H1 (cell line): ENCODE measurements at regions not wholly inside any gene's neighbourhood (a gene's known extent, or its start where the extent isn't known, plus 50 kb on each side); places are given as distances from the start of the nearest gene placed in this dataset.

Source experiments
- CTCF ChIA-PET: fragments of 300-600 bp; sonication (Branson Sonifier 250); formaldehyde crosslinking; loops from one replicate; lab custom pipeline; 2021; ENCODE audit not compliant: partially characterized antibody; lab: Charles Lee
- POLR2A ChIA-PET: fragments of 300-600 bp; sonication (Branson Sonifier 250); formaldehyde crosslinking; loops from one replicate; lab custom pipeline; 2021; ENCODE audit warnings: inconsistent platforms; ENCODE audit not compliant: partially characterized antibody; lab: Charles Lee
- DNase-seq, 2 experiments: peaks; one replicate each; pipeline versions ENCODE4 v3.0.0 to v3.0.0-alpha.2; 2010 to 2022; ENCODE audit warnings: low spot score in 2 of 2, low read depth in 1 of 2, mixed read lengths in 1 of 2
- FAIRE-seq: peaks from 2 replicates; lab custom pipeline; 2011; peaks lifted over from hg19 to GRCh38; lab: Jason Lieb, UNC
- H2AFZ ChIP-seq: 2 replicates; pipeline ENCODE4 v1.8.1; 2012; ENCODE audit warnings: low read length, inconsistent platforms
- H2AK5ac ChIP-seq: 2 replicates; pipeline ENCODE4 v1.6.1; 2013; ENCODE audit warnings: low read depth, low read length
- H2BK120ac ChIP-seq: replicated peaks from 2 replicates; pipeline ENCODE3; 2013; ENCODE audit warnings: low read depth, low read length, inconsistent platforms
- H2BK12ac ChIP-seq: 2 replicates; pipeline ENCODE4 v1.6.1; 2013; ENCODE audit warnings: low read depth, low read length
- H2BK15ac ChIP-seq: 2 replicates; pipeline ENCODE4 v1.6.1; 2013; ENCODE audit warnings: low read length
- H2BK20ac ChIP-seq: 2 replicates; pipeline ENCODE4 v1.6.1; 2013; ENCODE audit warnings: low read length
- H2BK5ac ChIP-seq: 2 replicates; pipeline ENCODE4 v1.6.1; 2013; ENCODE audit warnings: low read depth, low read length
- H3K14ac ChIP-seq: 2 replicates; pipeline ENCODE4 v1.6.1; 2013; ENCODE audit warnings: inconsistent platforms; ENCODE audit not compliant: insufficient read length
- H3K18ac ChIP-seq: 2 replicates; pipeline ENCODE4 v1.6.1; 2013; ENCODE audit warnings: low read length; ENCODE audit errors: extremely low read depth
- H3K23ac ChIP-seq: 2 replicates; pipeline ENCODE4 v1.6.1; 2013; ENCODE audit warnings: inconsistent platforms; ENCODE audit not compliant: insufficient read length
- H3K23me2 ChIP-seq: 2 replicates; pipeline ENCODE4 v1.6.1; 2013; ENCODE audit warnings: low read depth, low read length
- H3K27ac ChIP-seq: 2 replicates; pipeline ENCODE4 v1.6.1; 2011; ENCODE audit warnings: low read depth, low read length, inconsistent platforms
- H3K27me3 ChIP-seq, 4 experiments: replicated peaks in 1 of 4; 1 replicate in 1 of 4; 2 replicates in 3 of 4; pipeline versions ENCODE4 v1.6.1 to v1.8.1; 2011 to 2013; ENCODE audit warnings: low read length in 3 of 4, mild to moderate bottlenecking in 3 of 4, inconsistent platforms in 2 of 4, mixed read lengths in 2 of 4, moderate library complexity in 1 of 4; ENCODE audit not compliant: control insufficient read depth in 3 of 4, insufficient read depth in 3 of 4; ENCODE audit errors: extremely low read depth in 1 of 4
- H3K36me3 ChIP-seq, 4 experiments: 2 replicates each; pipeline versions ENCODE4 v1.6.1 to v1.8.1; 2011 to 2013; ENCODE audit warnings: mild to moderate bottlenecking in 4 of 4, low read length in 3 of 4, moderate library complexity in 2 of 4, control low read depth in 1 of 4, inconsistent platforms in 1 of 4; ENCODE audit not compliant: insufficient read depth in 4 of 4, control insufficient read depth in 2 of 4
- H3K4ac ChIP-seq: replicated peaks from 2 replicates; pipeline ENCODE3; 2013; ENCODE audit warnings: low read length, low read depth, mixed read lengths, inconsistent platforms; ENCODE audit not compliant: insufficient read length
- H3K4me1 ChIP-seq, 4 experiments: replicated peaks in 1 of 4; 1 replicate in 1 of 4; 2 replicates in 3 of 4; pipeline versions ENCODE4 v1.6.1 to v1.8.1; 2011 to 2013; ENCODE audit warnings: low read length in 3 of 4, inconsistent platforms in 2 of 4, mixed read lengths in 1 of 4; ENCODE audit not compliant: insufficient read depth in 4 of 4, control insufficient read depth in 3 of 4
- H3K4me2 ChIP-seq, 2 experiments: 2 replicates each; pipeline versions ENCODE4 v1.6.1 to v1.8.1; 2011 to 2013; ENCODE audit warnings: low read depth in 2 of 2, low read length in 2 of 2, control low read depth in 1 of 2, inconsistent platforms in 1 of 2, mild to moderate bottlenecking in 1 of 2; ENCODE audit not compliant: insufficient read depth in 1 of 2
- H3K4me3 ChIP-seq, 4 experiments: fragments of 200-600, 300-600 bp in 1 of 4; sonication (generic), shearing (Covaris generic), sonication (Bioruptor Twin) in 1 of 4; 2 replicates each; pipeline versions ENCODE4 v1.5.1 to v1.8.1; 2011 to 2016; ENCODE audit warnings: low read length in 4 of 4, low read depth in 3 of 4, control low read depth in 2 of 4, inconsistent platforms in 2 of 4, mild to moderate bottlenecking in 2 of 4, mixed read lengths in 1 of 4, moderate library complexity in 1 of 4; ENCODE audit not compliant: insufficient read depth in 2 of 4; ENCODE audit errors: extremely low read depth in 1 of 4
- H3K56ac ChIP-seq: replicated peaks from 2 replicates; pipeline ENCODE3; 2013; ENCODE audit warnings: low read depth, mild to moderate bottlenecking, mixed read lengths, low read length, inconsistent platforms; ENCODE audit not compliant: insufficient read length
- H3K79me1 ChIP-seq: 2 replicates; pipeline ENCODE4 v1.6.1; 2013; ENCODE audit warnings: low read depth, low read length, control low read depth
- H3K79me2 ChIP-seq, 2 experiments: 2 replicates each; pipeline versions ENCODE4 v1.6.1 to v1.8.1; 2012 to 2013; ENCODE audit warnings: low read length in 2 of 2, mild to moderate bottlenecking in 2 of 2, inconsistent platforms in 1 of 2; ENCODE audit not compliant: insufficient read depth in 2 of 2, control insufficient read depth in 1 of 2
- H3K9ac ChIP-seq, 4 experiments: replicated peaks in 1 of 4; 1 replicate in 1 of 4; 2 replicates in 3 of 4; pipeline versions ENCODE4 v1.6.1 to v1.8.1; 2011 to 2013; ENCODE audit warnings: low read depth in 3 of 4, low read length in 3 of 4, control low read depth in 2 of 4, mild to moderate bottlenecking in 2 of 4, moderate library complexity in 2 of 4, inconsistent platforms in 1 of 4; ENCODE audit errors: extremely low read depth in 1 of 4
- H3K9me3 ChIP-seq, 2 experiments: 2 replicates each; pipeline versions ENCODE4 v1.6.1 to v1.8.1; 2012 to 2013; ENCODE audit warnings: mild to moderate bottlenecking in 2 of 2, moderate library complexity in 2 of 2, control low read depth in 1 of 2, inconsistent platforms in 1 of 2, low read depth in 1 of 2, low read length in 1 of 2, mixed read lengths in 1 of 2; ENCODE audit not compliant: insufficient read depth in 2 of 2
- H4K20me1 ChIP-seq, 2 experiments: replicated peaks in 1 of 2; 2 replicates each; pipeline versions ENCODE3 to v1.8.1; 2011 to 2013; ENCODE audit warnings: inconsistent platforms in 2 of 2, low read length in 2 of 2, mild to moderate bottlenecking in 1 of 2; ENCODE audit not compliant: insufficient read depth in 2 of 2, control insufficient read depth in 1 of 2
- H4K5ac ChIP-seq: 2 replicates; pipeline ENCODE4 v1.6.1; 2013; ENCODE audit warnings: low read length, low read depth, mixed read lengths, inconsistent platforms; ENCODE audit not compliant: insufficient read length
- H4K8ac ChIP-seq: 2 replicates; pipeline ENCODE4 v1.8.0; 2013; ENCODE audit warnings: mild to moderate bottlenecking, moderate library complexity, low read length, inconsistent platforms; ENCODE audit not compliant: insufficient read depth; ENCODE audit errors: extremely low read depth
- H4K91ac ChIP-seq: replicated peaks from 2 replicates; pipeline ENCODE3; 2013; ENCODE audit warnings: low read length, mixed read lengths, inconsistent platforms; ENCODE audit not compliant: insufficient read length
- RAD21 ChIP-seq, 2 experiments: IDR thresholded peaks in 1 of 2; conservative IDR thresholded peaks in 1 of 2; 2 replicates each; pipeline ENCODE4 v1.6.1; 2011; ENCODE audit warnings: low read depth in 2 of 2, low read length in 2 of 2, improper control_type of control experiment in 1 of 2, inconsistent platforms in 1 of 2, mild to moderate bottlenecking in 1 of 2, moderate library complexity in 1 of 2
- WGBS, 2 experiments: shearing (Covaris generic) in 1 of 2; methylation state at CpG; one replicate each; pipeline versions ENCODE4 v1.1.6 to v1.1.7; 2013 to 2015; ENCODE audit warnings: low lambda C conversion rate in 2 of 2, mixed read lengths in 2 of 2, inconsistent platforms in 1 of 2, low coverage in 1 of 2, missing lambda C conversion rate in 1 of 2; ENCODE audit not compliant: insufficient replicate concordance in 2 of 2, insufficient coverage in 1 of 2, insufficient read length in 1 of 2; ENCODE audit errors: extremely low coverage in 1 of 2, missing lambda C conversion rate in 1 of 2; 5-methylcytosine and 5-hydroxymethylcytosine counted together

- Histone ChIP-seq H4K91ac (no peak overlapping the region), H4K8ac (no peak overlapping the region), H3K23ac (no peak overlapping the region), H3K4me1 (no peaks in the 10 kb centered on the region), H4K5ac (no peak overlapping the region), H3K56ac (no peak overlapping the region), H4K20me1 (no peaks in the 10 kb centered on the region), H2BK5ac (no peak overlapping the region), H3K4ac (no peak overlapping the region), H3K36me3 (no peaks in the 10 kb centered on the region), H2BK12ac (no peak overlapping the region), H3K9me3 (no peaks in the 10 kb centered on the region), H3K14ac (no peak overlapping the region), H3K27ac (no peak overlapping the region), H3K79me1 (no peaks in the 10 kb centered on the region), H3K23me2 (no peaks in the 10 kb centered on the region), H3K27me3 (no peaks in the 10 kb centered on the region), H3K4me2 (no peak overlapping the region), H2AFZ (no peak overlapping the region), H2BK15ac (no peak overlapping the region), H3K18ac (no peak overlapping the region), H3K4me3 (no peak overlapping the region), H3K9ac (no peak overlapping the region), H2AK5ac (no peak overlapping the region), H3K79me2 (no peaks in the 10 kb centered on the region), H2BK120ac (no peak overlapping the region), H2BK20ac (no peak overlapping the region)
- DNase-seq (no peak), FAIRE-seq (no peak)
- 92% methylated on average over 5 of the region's 5 CpGs; no CpG with 5 or more reads in 1 of the 2 experiments for WGBS, 2 experiments
- ChIA-PET POLR2A (no interaction called here), CTCF (interaction anchor here (1.1 kb wide), 2 partner anchors 18 to 586 kb away, joined by 3 to 4 read pairs; no protein-coding TSS in a partner anchor)
- no peak for TF ChIP-seq RAD21 (IDR thresholded peaks at IDR 0.05 in 1 of 2, conservative IDR thresholded peaks at IDR 0.05 in 1 of 2; ENCODE audit: low read depth in 2 of 2, low read length in 2 of 2)
These were observed 100.5 kb downstream of the CCDC71L start for GRCh38 chr7:106560482-106560881.
